ENCODE measurements at regions not wholly inside any gene's neighbourhood (a gene's known extent, or its start where the extent isn't known, plus 50 kb on each side); places are given as distances from the start of the nearest gene placed in this dataset.
"Not testable (repeated sequence)": the region's sequence is repeated elsewhere in the genome, so short reads cannot be mapped to it uniquely, and the experiment has no call there.

DNA sequence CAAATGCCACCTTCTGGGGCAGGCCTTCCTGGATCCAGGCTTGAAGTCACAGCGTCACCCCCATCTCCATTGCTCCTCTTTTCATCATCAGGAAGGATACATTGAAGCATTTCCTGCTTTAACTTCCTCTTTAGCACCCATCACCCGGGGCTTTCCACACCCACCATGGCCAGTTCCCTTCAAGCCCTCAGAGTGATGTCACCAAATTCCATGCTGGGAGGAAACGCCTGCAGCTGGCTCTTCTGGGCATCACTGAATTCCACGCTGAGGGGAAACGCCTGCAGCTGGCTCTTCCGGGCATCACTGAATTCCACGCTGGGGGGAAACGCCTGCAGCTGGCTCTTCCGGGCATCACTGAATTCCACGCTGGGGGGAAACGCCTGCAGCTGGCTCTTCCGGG is 354.6 kb downstream of the SMOC2 start:
- not testable (repeated sequence) for TF ChIP-seq EP300 (IDR thresholded peaks at IDR 0.05); CHD4 (IDR thresholded peaks at IDR 0.05; ENCODE audit: borderline replicate concordance); POLR2A (IDR thresholded peaks at IDR 0.05; ENCODE audit: low read length); POLR2AphosphoS2 (conservative IDR thresholded peaks at IDR 0.05; ENCODE audit: low read length); EHMT2 (IDR thresholded peaks at IDR 0.05; ENCODE audit: low read depth); RAD21 (conservative IDR thresholded peaks at IDR 0.05 in 1 of 2, IDR thresholded peaks at IDR 0.05 in 1 of 2)
- TF ChIP-seq, protein P1, sequence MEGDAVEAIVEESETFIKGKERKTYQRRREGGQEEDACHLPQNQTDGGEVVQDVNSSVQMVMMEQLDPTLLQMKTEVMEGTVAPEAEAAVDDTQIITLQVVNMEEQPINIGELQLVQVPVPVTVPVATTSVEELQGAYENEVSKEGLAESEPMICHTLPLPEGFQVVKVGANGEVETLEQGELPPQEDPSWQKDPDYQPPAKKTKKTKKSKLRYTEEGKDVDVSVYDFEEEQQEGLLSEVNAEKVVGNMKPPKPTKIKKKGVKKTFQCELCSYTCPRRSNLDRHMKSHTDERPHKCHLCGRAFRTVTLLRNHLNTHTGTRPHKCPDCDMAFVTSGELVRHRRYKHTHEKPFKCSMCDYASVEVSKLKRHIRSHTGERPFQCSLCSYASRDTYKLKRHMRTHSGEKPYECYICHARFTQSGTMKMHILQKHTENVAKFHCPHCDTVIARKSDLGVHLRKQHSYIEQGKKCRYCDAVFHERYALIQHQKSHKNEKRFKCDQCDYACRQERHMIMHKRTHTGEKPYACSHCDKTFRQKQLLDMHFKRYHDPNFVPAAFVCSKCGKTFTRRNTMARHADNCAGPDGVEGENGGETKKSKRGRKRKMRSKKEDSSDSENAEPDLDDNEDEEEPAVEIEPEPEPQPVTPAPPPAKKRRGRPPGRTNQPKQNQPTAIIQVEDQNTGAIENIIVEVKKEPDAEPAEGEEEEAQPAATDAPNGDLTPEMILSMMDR (IDR thresholded peaks at IDR 0.05), result not testable (repeated sequence)

All from A549 (cell line).